Muscle layer of duodenum (tissue), 2 donors: ENCODE measurements at regions not wholly inside any gene's neighbourhood (a gene's known extent, or its start where the extent isn't known, plus 50 kb on each side); places are given as distances from the start of the nearest gene placed in this dataset.
"Not testable (repeated sequence)": the region's sequence is repeated elsewhere in the genome, so short reads cannot be mapped to it uniquely, and the experiment has no call there.

Source experiments
- H3K27ac ChIP-seq: one replicate; pipeline ENCODE4 v1.7.0; 2013; ENCODE audit warnings: mild to moderate bottlenecking, low read length
- H3K27me3 ChIP-seq: one replicate; pipeline ENCODE4 v1.7.0; 2013; ENCODE audit warnings: low read depth, mild to moderate bottlenecking, control low read depth, low read length
- H3K36me3 ChIP-seq, 2 donors: one replicate each; pipeline ENCODE4 v1.7.0; 2013; ENCODE audit warnings: low read length in 2 of 2, control low read depth in 1 of 2, mild to moderate bottlenecking in 1 of 2; ENCODE audit not compliant: insufficient read depth in 2 of 2, control insufficient read depth in 1 of 2
- H3K4me1 ChIP-seq, 2 donors: one replicate each; pipeline ENCODE4 v1.7.0; 2013; ENCODE audit warnings: low read length in 2 of 2, mild to moderate bottlenecking in 2 of 2, control low read depth in 1 of 2, moderate library complexity in 1 of 2; ENCODE audit not compliant: insufficient read depth in 2 of 2, control insufficient read depth in 1 of 2
- H3K4me3 ChIP-seq, 2 donors: one replicate each; pipeline ENCODE4 v1.7.0; 2013; ENCODE audit warnings: low read length in 2 of 2, low read depth in 1 of 2, mild to moderate bottlenecking in 1 of 2
- H3K9me3 ChIP-seq, 2 donors: one replicate each; pipeline ENCODE4 v1.7.0; 2013; ENCODE audit warnings: low read length in 2 of 2, control low read depth in 1 of 2, mild to moderate bottlenecking in 1 of 2; ENCODE audit not compliant: control insufficient read depth in 1 of 2
- donor health status: healthy.

DNA sequence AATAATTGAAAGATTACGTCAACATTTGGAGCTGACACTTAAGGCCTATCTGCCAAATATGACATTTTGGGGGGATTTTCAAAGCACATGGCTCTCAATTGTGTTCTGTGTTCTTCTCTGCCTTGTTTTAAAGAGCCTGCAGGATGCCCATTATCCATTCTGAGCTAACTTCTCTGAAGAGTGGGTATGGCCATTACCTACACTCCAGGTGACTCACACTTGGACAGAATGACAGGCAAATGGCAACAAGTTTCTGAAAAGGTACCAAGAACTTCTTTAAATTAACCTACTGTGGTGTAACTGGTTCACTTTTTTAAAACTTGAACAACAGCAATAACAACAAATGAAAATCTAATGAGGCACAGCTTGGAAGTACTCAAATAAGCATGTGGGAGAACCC is 834.9 kb upstream of the SLC39A10 start:
- Histone ChIP-seq H3K9me3 (no peaks in the 10 kb centered on the region), H3K27ac (no peak overlapping the region), H3K27me3 (no peaks in the 10 kb centered on the region), H3K36me3 (no peaks in the 10 kb centered on the region), H3K4me3 (no peak overlapping the region), H3K4me1 (no peaks in the 10 kb centered on the region)

- Histone ChIP-seq H3K9me3 (no peaks in the 10 kb centered on the region), H3K36me3 (no peaks in the 10 kb centered on the region), H3K27me3 (no peaks in the 10 kb centered on the region), H3K27ac (no peak overlapping the region), H3K4me3 (no peak overlapping the region), H3K4me1 (no peaks in the 10 kb centered on the region)
Measured at GRCh38 chr2:194819367-194819766, 837.7 kb upstream of the SLC39A10 start.

GRCh38 chr2:194815475-194815874 is 841.6 kb upstream of the SLC39A10 start:
- H3K4me1 ChIP-seq, result no peaks in the 10 kb centered on the region
- H3K36me3 ChIP-seq, result no peaks in the 10 kb centered on the region
- no peak overlapping the region for H3K27ac ChIP-seq
- no peaks in the 10 kb centered on the region for H3K9me3 ChIP-seq
- no peaks in the 10 kb centered on the region for H3K27me3 ChIP-seq
- H3K4me3 ChIP-seq, result no peak overlapping the region

GRCh38 chr2:194802589-194802988 is 854.4 kb upstream of the SLC39A10 start:
- H3K27me3 ChIP-seq, result no peaks in the 10 kb centered on the region
- H3K36me3 ChIP-seq, result no peaks in the 10 kb centered on the region
- H3K4me3 ChIP-seq, result no peak overlapping the region
- no peaks in the 10 kb centered on the region for H3K4me1 ChIP-seq
- no peaks in the 10 kb centered on the region for H3K9me3 ChIP-seq
- no peak overlapping the region for H3K27ac ChIP-seq

DNA sequence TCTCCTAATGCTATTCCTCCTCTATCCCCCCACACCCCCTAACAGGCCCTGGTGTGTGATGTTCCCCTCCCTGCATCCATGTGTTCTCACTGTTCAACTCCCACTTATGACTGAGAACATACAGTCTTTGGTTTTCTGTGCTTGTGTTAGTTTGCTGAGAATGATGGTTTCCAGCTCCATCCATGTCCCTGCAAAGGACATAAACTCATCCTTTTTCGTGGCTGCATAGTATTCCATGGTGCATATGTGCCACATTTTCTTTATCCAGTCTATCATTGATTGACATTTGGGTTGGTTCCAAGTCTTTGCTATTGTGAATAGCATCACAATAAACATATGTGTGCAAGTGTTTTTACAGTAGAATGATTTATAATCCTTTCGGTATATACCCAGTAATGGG is 870.0 kb upstream of the SLC39A10 start:
- not testable (repeated sequence) for H3K27ac ChIP-seq, H3K4me1 ChIP-seq, H3K9me3 ChIP-seq, H3K36me3 ChIP-seq, H3K27me3 ChIP-seq, H3K4me3 ChIP-seq

DNA sequence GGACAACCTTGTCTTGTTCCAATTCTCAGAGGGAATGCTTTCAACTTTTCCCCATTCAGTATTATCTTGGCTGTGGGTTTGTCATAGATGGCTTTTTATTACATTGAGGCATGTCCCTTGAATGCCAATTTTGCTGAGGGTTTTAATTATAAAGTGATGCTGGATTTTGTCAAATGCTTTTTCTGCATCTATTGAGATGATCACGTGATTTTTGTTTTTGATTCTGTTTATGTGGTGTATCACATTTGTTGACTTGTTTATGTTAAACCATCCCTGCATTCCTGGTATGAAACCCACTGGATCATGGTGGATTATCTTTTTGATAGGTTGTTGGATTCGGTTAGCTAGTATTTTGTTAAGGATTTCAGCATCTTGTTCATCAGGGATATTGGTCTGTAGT is 885.6 kb upstream of the SLC39A10 start:
- H3K27me3 ChIP-seq, H3K4me1 ChIP-seq, H3K27ac ChIP-seq, H3K36me3 ChIP-seq, H3K4me3 ChIP-seq, H3K9me3 ChIP-seq: not testable (repeated sequence)

- Histone ChIP-seq H3K36me3 (no peaks in the 10 kb centered on the region), H3K4me1 (no peaks in the 10 kb centered on the region), H3K4me3 (no peak overlapping the region), H3K27me3 (no peaks in the 10 kb centered on the region), H3K9me3 (no peaks in the 10 kb centered on the region), H3K27ac (no peak overlapping the region)
Measured at GRCh38 chr2:194769030-194769429, 888.0 kb upstream of the SLC39A10 start.

DNA sequence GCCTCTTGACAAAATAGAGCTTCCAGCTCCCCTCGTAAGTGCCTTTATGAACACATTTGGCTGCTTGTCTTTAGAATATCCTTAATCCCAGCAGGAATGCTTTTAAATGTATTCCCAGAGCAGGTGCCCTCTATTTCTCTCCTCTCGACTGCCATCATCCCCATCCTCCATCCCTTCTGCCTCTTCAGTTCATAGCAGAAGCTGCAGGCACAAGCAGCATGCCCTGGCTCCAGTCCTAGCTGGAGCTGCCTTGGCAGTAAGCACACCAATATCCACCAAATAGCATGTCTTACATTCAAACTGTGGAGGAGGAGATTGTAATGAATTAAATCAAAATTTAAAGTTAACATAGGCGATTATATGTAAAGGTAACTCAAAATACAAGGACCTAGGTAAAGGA is 891.3 kb upstream of the SLC39A10 start:
- Histone ChIP-seq H3K9me3 (no peaks in the 10 kb centered on the region), H3K27me3 (no peaks in the 10 kb centered on the region), H3K4me1 (no peaks in the 10 kb centered on the region), H3K27ac (no peak overlapping the region), H3K36me3 (no peaks in the 10 kb centered on the region), H3K4me3 (no peak overlapping the region)

GRCh38 chr2:194750926-194751325 is 906.1 kb upstream of the SLC39A10 start:
- H3K4me1 ChIP-seq, result no peaks in the 10 kb centered on the region
- H3K27me3 ChIP-seq, result no peaks in the 10 kb centered on the region
- H3K4me3 ChIP-seq, result no peak overlapping the region
- no peak overlapping the region for H3K27ac ChIP-seq
- H3K36me3 ChIP-seq, result no peaks in the 10 kb centered on the region
- H3K9me3 ChIP-seq, result no peaks in the 10 kb centered on the region

- no peak overlapping the region for H3K4me3 ChIP-seq
- H3K4me1 ChIP-seq, result no peaks in the 10 kb centered on the region
- H3K27me3 ChIP-seq, result no peaks in the 10 kb centered on the region
- H3K27ac ChIP-seq, result no peak overlapping the region
- no peaks in the 10 kb centered on the region for H3K36me3 ChIP-seq
- H3K9me3 ChIP-seq, result no peaks in the 10 kb centered on the region
Measured at GRCh38 chr2:194745557-194746146, 911.4 kb upstream of the SLC39A10 start.

DNA sequence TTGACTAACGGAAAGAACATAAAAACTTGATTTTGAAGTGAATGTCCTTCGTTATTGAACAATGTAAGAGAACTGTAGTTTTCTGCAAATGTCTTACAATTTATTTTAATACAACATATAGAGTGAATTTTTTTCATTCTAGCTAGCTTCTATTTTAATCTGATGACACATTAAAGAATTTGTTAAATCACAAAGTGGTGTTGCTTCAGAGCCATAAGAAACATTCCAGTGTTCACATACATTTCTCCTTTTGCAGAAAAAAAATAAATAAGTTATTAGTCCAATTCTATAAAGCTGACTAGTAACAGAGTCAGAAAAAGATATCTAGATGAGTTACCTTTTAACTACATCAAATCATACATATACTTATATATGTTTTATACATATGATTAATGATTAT is 914.3 kb upstream of the SLC39A10 start:
- Histone ChIP-seq H3K4me1 (no peaks in the 10 kb centered on the region), H3K27me3 (no peaks in the 10 kb centered on the region), H3K36me3 (no peaks in the 10 kb centered on the region), H3K9me3 (no peaks in the 10 kb centered on the region), H3K27ac (no peak overlapping the region), H3K4me3 (no peak overlapping the region)

DNA sequence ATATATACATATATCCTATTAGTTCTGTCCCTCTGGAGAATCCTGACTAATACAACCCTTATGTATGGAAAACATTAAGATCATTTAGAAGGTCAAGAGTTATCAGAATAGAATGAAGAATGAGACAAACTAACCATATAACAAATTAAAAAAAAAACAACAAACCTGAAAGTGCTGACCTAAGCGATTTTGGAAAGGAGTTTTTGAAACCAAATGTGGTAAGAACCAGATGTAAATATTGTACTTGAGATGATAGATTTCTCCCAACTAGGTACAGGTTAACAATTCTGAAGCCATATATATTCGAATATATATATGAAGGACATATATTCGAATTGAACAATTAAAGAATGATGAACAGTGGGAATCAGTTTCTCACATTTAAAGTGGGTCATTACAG is 917.8 kb upstream of the SLC39A10 start:
- Histone ChIP-seq H3K27me3 (no peaks in the 10 kb centered on the region), H3K36me3 (no peaks in the 10 kb centered on the region), H3K4me3 (no peak overlapping the region), H3K4me1 (no peaks in the 10 kb centered on the region), H3K27ac (no peak overlapping the region), H3K9me3 (no peaks in the 10 kb centered on the region)
